GM23338 (cell line): ENCODE measurements at regions not wholly inside any gene's neighbourhood (a gene's known extent, or its start where the extent isn't known, plus 50 kb on each side); places are given as distances from the start of the nearest gene placed in this dataset.

Experiments used
- ATAC-seq: fragments of 200-7000 bp; cut with Tn5 transposase; 3 replicates; pipeline ENCODE4 v1.9.1; 2020
- DNase-seq: peaks from one replicate; pipeline ENCODE4 v3.0.0-alpha.2; 2015; ENCODE audit warnings: low spot score
- H2AFZ ChIP-seq: fragments of 200-600 bp; sonication (generic); 2 replicates; pipeline ENCODE4 v1.8.0; 2016; ENCODE audit warnings: antibody characterized with exemption, mild to moderate bottlenecking, moderate library complexity
- H3F3A ChIP-seq: fragments of 200-600 bp; sonication (generic); replicated peaks from 2 replicates; pipeline ENCODE4 v1.8.0; 2017; ENCODE audit warnings: antibody characterized with exemption, mixed run types, low read depth
- H3K27ac ChIP-seq: fragments of 200-600 bp; sonication (generic); 2 replicates; pipeline ENCODE4 v1.6.1; 2016; ENCODE audit warnings: low read depth
- H3K27me3 ChIP-seq: fragments of 200-600 bp; sonication (generic); 2 replicates; pipeline ENCODE4 v1.8.0; 2016; ENCODE audit warnings: mild to moderate bottlenecking, mixed run types, moderate library complexity; ENCODE audit not compliant: insufficient read depth
- H3K36me3 ChIP-seq: fragments of 200-600 bp; sonication (generic); 2 replicates; pipeline ENCODE4 v1.8.0; 2016; ENCODE audit warnings: mild to moderate bottlenecking; ENCODE audit not compliant: insufficient read depth
- H3K4me1 ChIP-seq: fragments of 200-600 bp; sonication (generic); 2 replicates; pipeline ENCODE4 v1.8.0; 2016; ENCODE audit warnings: mild to moderate bottlenecking, moderate library complexity; ENCODE audit not compliant: insufficient read depth
- H3K4me2 ChIP-seq: fragments of 200-600 bp; sonication (generic); 2 replicates; pipeline ENCODE4 v1.7.1; 2017; ENCODE audit warnings: mixed run types
- H3K4me3 ChIP-seq: fragments of 200-600 bp; sonication (generic); 2 replicates; pipeline ENCODE4 v1.6.1; 2016; ENCODE audit warnings: mixed run types
- H3K79me2 ChIP-seq: fragments of 200-600 bp; sonication (generic); replicated peaks from 2 replicates; pipeline ENCODE4 v1.8.0; 2017; ENCODE audit warnings: mild to moderate bottlenecking; ENCODE audit not compliant: insufficient read depth
- H3K9me2 ChIP-seq: fragments of 200-600 bp; sonication (generic); 2 replicates; pipeline ENCODE4 v1.8.0; 2017; ENCODE audit not compliant: insufficient read depth
- H4K20me1 ChIP-seq: fragments of 200-600 bp; sonication (generic); replicated peaks from 2 replicates; pipeline ENCODE4 v1.8.0; 2017; ENCODE audit warnings: mild to moderate bottlenecking; ENCODE audit not compliant: insufficient read depth
- H3K27ac Mint-ChIP-seq: 2 replicates; pipeline ENCODE4 v1.8.0; 2020; ENCODE audit warnings: inconsistent platforms, mild to moderate bottlenecking, moderate library complexity, mixed read lengths
- H3K27me3 Mint-ChIP-seq: 3 replicates; pipeline ENCODE4 v1.8.0; 2022; ENCODE audit warnings: low read depth, mild to moderate bottlenecking, moderate library complexity, mixed read lengths, inconsistent platforms; ENCODE audit not compliant: insufficient read depth, poor library complexity
- H3K36me3 Mint-ChIP-seq: 3 replicates; pipeline ENCODE4 v1.8.0; 2021; ENCODE audit warnings: low read depth, mild to moderate bottlenecking, inconsistent platforms, moderate library complexity, mixed read lengths
- H3K4me1 Mint-ChIP-seq: 3 replicates; pipeline ENCODE4 v1.8.0; 2020; ENCODE audit warnings: mild to moderate bottlenecking, inconsistent platforms, mixed read lengths
- H3K4me3 Mint-ChIP-seq: 3 replicates; pipeline ENCODE4 v1.8.0; 2021; ENCODE audit warnings: moderate library complexity, mild to moderate bottlenecking, inconsistent platforms, mixed read lengths
- H3K9me3 Mint-ChIP-seq: 3 replicates; pipeline ENCODE4 v1.8.0; 2020; ENCODE audit warnings: moderate library complexity, mild to moderate bottlenecking, inconsistent platforms, mixed read lengths
- CREB1 ChIP-seq: fragments of 250-450 bp; sonication (Bioruptor Pico); IDR thresholded peaks from 2 replicates; pipeline ENCODE4 v1.5.0; 2020; ENCODE audit warnings: low read depth, mild to moderate bottlenecking, moderate library complexity
- EZH2 ChIP-seq: fragments of 200-600 bp; sonication (generic); IDR thresholded peaks from one replicate; pipeline ENCODE4 v1.8.0; 2017; ENCODE audit warnings: antibody characterized with exemption, mild to moderate bottlenecking, low read depth; ENCODE audit not compliant: unreplicated experiment
- TF ChIP-seq, protein P1 (sequence below): IDR thresholded peaks from 2 replicates; pipeline ENCODE4 v1.6.1; 2016; ENCODE audit warnings: antibody characterized with exemption
- TF ChIP-seq, protein P2 (sequence below): fragments of 250-450 bp; sonication (Bioruptor Pico); IDR thresholded peaks from 2 replicates; pipeline ENCODE4 v1.5.0; 2020; ENCODE audit warnings: mild to moderate bottlenecking, moderate library complexity
- TF ChIP-seq, protein P3 (sequence below): IDR thresholded peaks from one replicate; pipeline ENCODE4 v1.6.1; 2018; ENCODE audit warnings: antibody characterized with exemption; ENCODE audit not compliant: unreplicated experiment
- TF ChIP-seq, protein P4 (sequence below), 2 experiments: fragments of 200-600 bp in 1 of 2; sonication (generic) in 1 of 2; conservative IDR thresholded peaks; 2 replicates each; pipeline versions ENCODE4 v1.5.1 to v1.6.1; 2016 to 2017; ENCODE audit warnings: antibody characterized with exemption in 2 of 2, low read depth in 2 of 2, mild to moderate bottlenecking in 2 of 2, moderate library complexity in 1 of 2

DNA sequence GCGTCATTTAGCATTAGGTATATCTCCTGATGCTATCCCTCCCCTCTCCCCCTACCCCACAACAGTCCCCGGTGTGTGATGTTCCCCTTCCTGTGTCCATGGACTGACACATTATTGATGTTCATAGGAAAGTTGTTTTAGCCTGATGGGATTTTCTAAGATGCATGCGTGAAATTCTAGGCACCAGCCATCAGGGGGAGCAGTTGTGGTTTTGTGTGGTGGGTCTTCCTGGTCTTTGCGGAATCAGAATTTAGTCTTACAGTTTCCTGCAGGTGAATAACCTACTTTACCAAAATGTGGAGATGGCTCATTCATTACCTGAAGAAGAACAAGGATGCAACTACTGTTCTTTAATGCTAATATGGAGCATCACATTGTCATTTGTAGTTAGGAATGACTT lies 455.0 kb upstream of the THBS1 start:
- H3K9me3 Mint-ChIP-seq: no peaks in the 10 kb centered on the region
- no peak overlapping the region for H3K27ac Mint-ChIP-seq
- Histone ChIP-seq H2AFZ (no peak overlapping the region), H3K79me2 (no peaks in the 10 kb centered on the region), H3K4me2 (no peak overlapping the region), H3K9me2 (peaks cover 3% of the 10 kb centered on the region; the same call in 1 of the 2 replicates), H4K20me1 (no peaks in the 10 kb centered on the region), H3K4me3 (no peak overlapping the region), H3F3A (no peaks in the 10 kb centered on the region), H3K4me1 (0 out of 2 replicates have a peak, but pooled peaks cover 9% of the 10 kb centered on the region), H3K27me3 (no peaks in the 10 kb centered on the region), H3K36me3 (no peaks in the 10 kb centered on the region), H3K27ac (no peak overlapping the region)
- DNase-seq (peak; percentile 75), ATAC-seq (peak; percentile 50; the same call in 2 of the 3 replicates)
- TF ChIP-seq, protein P1, sequence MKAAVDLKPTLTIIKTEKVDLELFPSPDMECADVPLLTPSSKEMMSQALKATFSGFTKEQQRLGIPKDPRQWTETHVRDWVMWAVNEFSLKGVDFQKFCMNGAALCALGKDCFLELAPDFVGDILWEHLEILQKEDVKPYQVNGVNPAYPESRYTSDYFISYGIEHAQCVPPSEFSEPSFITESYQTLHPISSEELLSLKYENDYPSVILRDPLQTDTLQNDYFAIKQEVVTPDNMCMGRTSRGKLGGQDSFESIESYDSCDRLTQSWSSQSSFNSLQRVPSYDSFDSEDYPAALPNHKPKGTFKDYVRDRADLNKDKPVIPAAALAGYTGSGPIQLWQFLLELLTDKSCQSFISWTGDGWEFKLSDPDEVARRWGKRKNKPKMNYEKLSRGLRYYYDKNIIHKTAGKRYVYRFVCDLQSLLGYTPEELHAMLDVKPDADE: no peak
- TF ChIP-seq CREB1 (no peak), EZH2 (no peak)
- TF ChIP-seq, protein P2, sequence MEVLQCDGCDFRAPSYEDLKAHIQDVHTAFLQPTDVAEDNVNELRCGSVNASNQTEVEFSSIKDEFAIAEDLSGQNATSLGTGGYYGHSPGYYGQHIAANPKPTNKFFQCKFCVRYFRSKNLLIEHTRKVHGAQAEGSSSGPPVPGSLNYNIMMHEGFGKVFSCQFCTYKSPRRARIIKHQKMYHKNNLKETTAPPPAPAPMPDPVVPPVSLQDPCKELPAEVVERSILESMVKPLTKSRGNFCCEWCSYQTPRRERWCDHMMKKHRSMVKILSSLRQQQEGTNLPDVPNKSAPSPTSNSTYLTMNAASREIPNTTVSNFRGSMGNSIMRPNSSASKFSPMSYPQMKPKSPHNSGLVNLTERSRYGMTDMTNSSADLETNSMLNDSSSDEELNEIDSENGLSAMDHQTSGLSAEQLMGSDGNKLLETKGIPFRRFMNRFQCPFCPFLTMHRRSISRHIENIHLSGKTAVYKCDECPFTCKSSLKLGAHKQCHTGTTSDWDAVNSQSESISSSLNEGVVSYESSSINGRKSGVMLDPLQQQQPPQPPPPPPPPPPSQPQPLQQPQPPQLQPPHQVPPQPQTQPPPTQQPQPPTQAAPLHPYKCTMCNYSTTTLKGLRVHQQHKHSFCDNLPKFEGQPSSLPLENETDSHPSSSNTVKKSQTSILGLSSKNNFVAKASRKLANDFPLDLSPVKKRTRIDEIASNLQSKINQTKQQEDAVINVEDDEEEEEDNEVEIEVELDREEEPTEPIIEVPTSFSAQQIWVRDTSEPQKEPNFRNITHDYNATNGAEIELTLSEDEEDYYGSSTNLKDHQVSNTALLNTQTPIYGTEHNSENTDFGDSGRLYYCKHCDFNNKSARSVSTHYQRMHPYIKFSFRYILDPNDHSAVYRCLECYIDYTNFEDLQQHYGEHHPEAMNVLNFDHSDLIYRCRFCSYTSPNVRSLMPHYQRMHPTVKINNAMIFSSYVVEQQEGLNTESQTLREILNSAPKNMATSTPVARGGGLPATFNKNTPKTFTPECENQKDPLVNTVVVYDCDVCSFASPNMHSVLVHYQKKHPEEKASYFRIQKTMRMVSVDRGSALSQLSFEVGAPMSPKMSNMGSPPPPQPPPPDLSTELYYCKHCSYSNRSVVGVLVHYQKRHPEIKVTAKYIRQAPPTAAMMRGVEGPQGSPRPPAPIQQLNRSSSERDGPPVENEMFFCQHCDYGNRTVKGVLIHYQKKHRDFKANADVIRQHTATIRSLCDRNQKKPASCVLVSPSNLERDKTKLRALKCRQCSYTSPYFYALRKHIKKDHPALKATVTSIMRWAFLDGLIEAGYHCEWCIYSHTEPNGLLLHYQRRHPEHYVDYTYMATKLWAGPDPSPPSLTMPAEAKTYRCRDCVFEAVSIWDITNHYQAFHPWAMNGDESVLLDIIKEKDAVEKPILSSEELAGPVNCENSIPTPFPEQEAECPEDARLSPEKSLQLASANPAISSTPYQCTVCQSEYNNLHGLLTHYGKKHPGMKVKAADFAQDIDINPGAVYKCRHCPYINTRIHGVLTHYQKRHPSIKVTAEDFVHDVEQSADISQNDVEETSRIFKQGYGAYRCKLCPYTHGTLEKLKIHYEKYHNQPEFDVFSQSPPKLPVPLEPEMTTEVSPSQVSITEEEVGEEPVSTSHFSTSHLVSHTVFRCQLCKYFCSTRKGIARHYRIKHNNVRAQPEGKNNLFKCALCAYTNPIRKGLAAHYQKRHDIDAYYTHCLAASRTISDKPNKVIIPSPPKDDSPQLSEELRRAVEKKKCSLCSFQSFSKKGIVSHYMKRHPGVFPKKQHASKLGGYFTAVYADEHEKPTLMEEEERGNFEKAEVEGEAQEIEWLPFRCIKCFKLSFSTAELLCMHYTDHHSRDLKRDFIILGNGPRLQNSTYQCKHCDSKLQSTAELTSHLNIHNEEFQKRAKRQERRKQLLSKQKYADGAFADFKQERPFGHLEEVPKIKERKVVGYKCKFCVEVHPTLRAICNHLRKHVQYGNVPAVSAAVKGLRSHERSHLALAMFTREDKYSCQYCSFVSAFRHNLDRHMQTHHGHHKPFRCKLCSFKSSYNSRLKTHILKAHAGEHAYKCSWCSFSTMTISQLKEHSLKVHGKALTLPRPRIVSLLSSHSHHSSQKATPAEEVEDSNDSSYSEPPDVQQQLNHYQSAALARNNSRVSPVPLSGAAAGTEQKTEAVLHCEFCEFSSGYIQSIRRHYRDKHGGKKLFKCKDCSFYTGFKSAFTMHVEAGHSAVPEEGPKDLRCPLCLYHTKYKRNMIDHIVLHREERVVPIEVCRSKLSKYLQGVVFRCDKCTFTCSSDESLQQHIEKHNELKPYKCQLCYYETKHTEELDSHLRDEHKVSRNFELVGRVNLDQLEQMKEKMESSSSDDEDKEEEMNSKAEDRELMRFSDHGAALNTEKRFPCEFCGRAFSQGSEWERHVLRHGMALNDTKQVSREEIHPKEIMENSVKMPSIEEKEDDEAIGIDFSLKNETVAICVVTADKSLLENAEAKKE (CRISPR knock-in tag): no peak
- TF ChIP-seq, protein P3, sequence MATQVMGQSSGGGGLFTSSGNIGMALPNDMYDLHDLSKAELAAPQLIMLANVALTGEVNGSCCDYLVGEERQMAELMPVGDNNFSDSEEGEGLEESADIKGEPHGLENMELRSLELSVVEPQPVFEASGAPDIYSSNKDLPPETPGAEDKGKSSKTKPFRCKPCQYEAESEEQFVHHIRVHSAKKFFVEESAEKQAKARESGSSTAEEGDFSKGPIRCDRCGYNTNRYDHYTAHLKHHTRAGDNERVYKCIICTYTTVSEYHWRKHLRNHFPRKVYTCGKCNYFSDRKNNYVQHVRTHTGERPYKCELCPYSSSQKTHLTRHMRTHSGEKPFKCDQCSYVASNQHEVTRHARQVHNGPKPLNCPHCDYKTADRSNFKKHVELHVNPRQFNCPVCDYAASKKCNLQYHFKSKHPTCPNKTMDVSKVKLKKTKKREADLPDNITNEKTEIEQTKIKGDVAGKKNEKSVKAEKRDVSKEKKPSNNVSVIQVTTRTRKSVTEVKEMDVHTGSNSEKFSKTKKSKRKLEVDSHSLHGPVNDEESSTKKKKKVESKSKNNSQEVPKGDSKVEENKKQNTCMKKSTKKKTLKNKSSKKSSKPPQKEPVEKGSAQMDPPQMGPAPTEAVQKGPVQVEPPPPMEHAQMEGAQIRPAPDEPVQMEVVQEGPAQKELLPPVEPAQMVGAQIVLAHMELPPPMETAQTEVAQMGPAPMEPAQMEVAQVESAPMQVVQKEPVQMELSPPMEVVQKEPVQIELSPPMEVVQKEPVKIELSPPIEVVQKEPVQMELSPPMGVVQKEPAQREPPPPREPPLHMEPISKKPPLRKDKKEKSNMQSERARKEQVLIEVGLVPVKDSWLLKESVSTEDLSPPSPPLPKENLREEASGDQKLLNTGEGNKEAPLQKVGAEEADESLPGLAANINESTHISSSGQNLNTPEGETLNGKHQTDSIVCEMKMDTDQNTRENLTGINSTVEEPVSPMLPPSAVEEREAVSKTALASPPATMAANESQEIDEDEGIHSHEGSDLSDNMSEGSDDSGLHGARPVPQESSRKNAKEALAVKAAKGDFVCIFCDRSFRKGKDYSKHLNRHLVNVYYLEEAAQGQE: no peak
- TF ChIP-seq, protein P4, sequence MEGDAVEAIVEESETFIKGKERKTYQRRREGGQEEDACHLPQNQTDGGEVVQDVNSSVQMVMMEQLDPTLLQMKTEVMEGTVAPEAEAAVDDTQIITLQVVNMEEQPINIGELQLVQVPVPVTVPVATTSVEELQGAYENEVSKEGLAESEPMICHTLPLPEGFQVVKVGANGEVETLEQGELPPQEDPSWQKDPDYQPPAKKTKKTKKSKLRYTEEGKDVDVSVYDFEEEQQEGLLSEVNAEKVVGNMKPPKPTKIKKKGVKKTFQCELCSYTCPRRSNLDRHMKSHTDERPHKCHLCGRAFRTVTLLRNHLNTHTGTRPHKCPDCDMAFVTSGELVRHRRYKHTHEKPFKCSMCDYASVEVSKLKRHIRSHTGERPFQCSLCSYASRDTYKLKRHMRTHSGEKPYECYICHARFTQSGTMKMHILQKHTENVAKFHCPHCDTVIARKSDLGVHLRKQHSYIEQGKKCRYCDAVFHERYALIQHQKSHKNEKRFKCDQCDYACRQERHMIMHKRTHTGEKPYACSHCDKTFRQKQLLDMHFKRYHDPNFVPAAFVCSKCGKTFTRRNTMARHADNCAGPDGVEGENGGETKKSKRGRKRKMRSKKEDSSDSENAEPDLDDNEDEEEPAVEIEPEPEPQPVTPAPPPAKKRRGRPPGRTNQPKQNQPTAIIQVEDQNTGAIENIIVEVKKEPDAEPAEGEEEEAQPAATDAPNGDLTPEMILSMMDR (conservative IDR thresholded peaks at IDR 0.05; ENCODE audit: low read depth in 2 of 2): peak; percentile 77 to 78
- H3K27me3 Mint-ChIP-seq: peaks cover 2% of the 10 kb centered on the region
- peaks cover 10% of the 10 kb centered on the region; the same call in 2 of the 3 replicates for H3K4me1 Mint-ChIP-seq
- H3K36me3 Mint-ChIP-seq: no peaks in the 10 kb centered on the region
- H3K4me3 Mint-ChIP-seq: no peak overlapping the region
